ENCODE measurements at regions not wholly inside any gene's neighbourhood (a gene's known extent, or its start where the extent isn't known, plus 50 kb on each side); places are given as distances from the start of the nearest gene placed in this dataset.
A peak's percentile ranks its signal among the peaks of the same experiment; 100 is the strongest.

DNA sequence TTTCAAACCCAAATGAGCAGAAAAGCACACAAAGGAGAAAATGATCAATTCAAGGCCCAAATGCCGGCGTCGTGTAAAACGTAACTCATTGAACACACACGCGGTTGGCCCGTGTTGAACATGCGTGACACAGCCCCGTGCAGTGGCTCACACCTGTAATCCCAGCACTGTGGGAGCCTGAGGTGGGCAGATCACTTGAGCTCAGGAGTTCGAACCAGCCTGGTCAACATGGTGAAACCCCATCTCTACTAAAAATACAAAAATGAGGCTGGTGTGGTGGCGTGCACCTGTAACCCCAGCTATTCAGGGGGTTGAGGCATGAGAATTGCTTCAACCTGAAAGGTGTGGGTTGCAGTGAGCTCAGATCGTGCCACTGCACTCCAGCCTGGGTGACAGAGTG, 156.7 kb upstream of the KLF6 start:
- no peak overlapping the region for H3K4me2 ChIP-seq (ENCODE audit: insufficient read depth, low read length)

GRCh38 chr10:3936422-3937040, 151.5 kb upstream of the KLF6 start:
- Histone ChIP-seq H2AFZ (ENCODE audit: low read depth, low read length) (no peak overlapping the region), H4K20me1 (ENCODE audit: insufficient read depth, low read length) (no peaks in the 10 kb centered on the region), H3K4me2 (ENCODE audit: insufficient read depth, low read length) (no peak overlapping the region), H3K79me2 (ENCODE audit: insufficient read depth, low read length) (no peaks in the 10 kb centered on the region), H3K9ac (ENCODE audit: low read depth, low read length) (no peak overlapping the region), H3K27ac (ENCODE audit: low read length) (no peak overlapping the region), H3K27me3 (ENCODE audit: insufficient read depth, low read length, poor library complexity) (no peaks in the 10 kb centered on the region), H3K4me1 (ENCODE audit: insufficient read depth, low read length) (peaks cover 21% of the 10 kb centered on the region), H3K9me3 (ENCODE audit: insufficient read depth, low read length, severe bottlenecking) (no peaks in the 10 kb centered on the region), H3K36me3 (ENCODE audit: insufficient read depth, low read length) (no peaks in the 10 kb centered on the region), H3K4me3 (ENCODE audit: low read depth in 1 of 2, low read length in 2 of 2) (no peak overlapping the region)
- ATAC-seq (ENCODE audit: insufficient read depth, low read depth): no peak
- no peak for DNase-seq
- TF ChIP-seq CTCF (IDR thresholded peaks at IDR 0.05; ENCODE audit: borderline replicate concordance, extremely low read depth, low read length, poor library complexity, severe bottlenecking): no peak
- no peak for TF ChIP-seq EZH2 (IDR thresholded peaks at IDR 0.05; ENCODE audit: borderline replicate concordance, low read depth, low read length, severe bottlenecking)

More for the DNA sequence above, 156.7 kb upstream of the KLF6 start:
- no peak overlapping the region for H2AFZ ChIP-seq (ENCODE audit: low read depth, low read length)
- H3K9me3 ChIP-seq (ENCODE audit: insufficient read depth, low read length, severe bottlenecking): no peaks in the 10 kb centered on the region
- no peak for DNase-seq
- H3K79me2 ChIP-seq (ENCODE audit: insufficient read depth, low read length): no peaks in the 10 kb centered on the region
- H3K27me3 ChIP-seq (ENCODE audit: insufficient read depth, low read length, poor library complexity): no peaks in the 10 kb centered on the region
- H3K36me3 ChIP-seq (ENCODE audit: insufficient read depth, low read length): no peaks in the 10 kb centered on the region
- peaks cover 25% of the 10 kb centered on the region for H3K4me1 ChIP-seq (ENCODE audit: insufficient read depth, low read length)
- TF ChIP-seq EZH2 (IDR thresholded peaks at IDR 0.05; ENCODE audit: borderline replicate concordance, low read depth, low read length, severe bottlenecking) (no peak), CTCF (IDR thresholded peaks at IDR 0.05; ENCODE audit: borderline replicate concordance, extremely low read depth, low read length, poor library complexity, severe bottlenecking) (no peak)
- no peaks in the 10 kb centered on the region for H4K20me1 ChIP-seq (ENCODE audit: insufficient read depth, low read length)
- H3K9ac ChIP-seq (ENCODE audit: low read depth, low read length): no peak overlapping the region
- H3K4me3 ChIP-seq (ENCODE audit: low read depth in 1 of 2, low read length in 2 of 2): no peak overlapping the region
- H3K27ac ChIP-seq (ENCODE audit: low read length): peak overlapping the region; percentile 33; the same call in 1 of the 2 replicates
- no peak for ATAC-seq (ENCODE audit: insufficient read depth, low read depth)

GRCh38 chr10:3935933-3936359, 150.9 kb upstream of the KLF6 start:
- H3K4me1 ChIP-seq (ENCODE audit: insufficient read depth, low read length): peaks cover 21% of the 10 kb centered on the region
- H3K4me3 ChIP-seq (ENCODE audit: low read depth in 1 of 2, low read length in 2 of 2): no peak overlapping the region
- H3K36me3 ChIP-seq (ENCODE audit: insufficient read depth, low read length): no peaks in the 10 kb centered on the region
- no peaks in the 10 kb centered on the region for H4K20me1 ChIP-seq (ENCODE audit: insufficient read depth, low read length)
- H3K9me3 ChIP-seq (ENCODE audit: insufficient read depth, low read length, severe bottlenecking): no peaks in the 10 kb centered on the region
- DNase-seq (no peak), ATAC-seq (ENCODE audit: insufficient read depth, low read depth) (no peak)
- no peak overlapping the region for H3K27ac ChIP-seq (ENCODE audit: low read length)
- no peaks in the 10 kb centered on the region for H3K79me2 ChIP-seq (ENCODE audit: insufficient read depth, low read length)
- no peak overlapping the region for H2AFZ ChIP-seq (ENCODE audit: low read depth, low read length)
- TF ChIP-seq CTCF (IDR thresholded peaks at IDR 0.05; ENCODE audit: borderline replicate concordance, extremely low read depth, low read length, poor library complexity, severe bottlenecking) (no peak), EZH2 (IDR thresholded peaks at IDR 0.05; ENCODE audit: borderline replicate concordance, low read depth, low read length, severe bottlenecking) (no peak)
- no peak overlapping the region for H3K4me2 ChIP-seq (ENCODE audit: insufficient read depth, low read length)
- no peak overlapping the region for H3K9ac ChIP-seq (ENCODE audit: low read depth, low read length)
- no peaks in the 10 kb centered on the region for H3K27me3 ChIP-seq (ENCODE audit: insufficient read depth, low read length, poor library complexity)

All from DND-41 (cell line).